Natural killer cell (primary cell): ENCODE measurements at regions not wholly inside any gene's neighbourhood (a gene's known extent, or its start where the extent isn't known, plus 50 kb on each side); places are given as distances from the start of the nearest gene placed in this dataset.

Source experiments
- ATAC-seq, 3 donors: fragments of 150-1000 bp in 2 of 3; fragments of 200-7000 bp in 1 of 3; cut with Tn5 transposase; 1 replicate in 1 of 3; 2 replicates in 2 of 3; pipeline ENCODE4 v1.10.0; 2021; ENCODE audit warnings: mild to moderate bottlenecking in 2 of 3, moderate library complexity in 2 of 3
- DNase-seq, 2 donors: peaks; one replicate each; pipeline versions ENCODE4 v3.0.0 to v3.0.0-alpha.2; 2013 to 2021; ENCODE audit warnings: mixed read lengths in 1 of 2
- H3K27ac ChIP-seq: one replicate; pipeline ENCODE4 v1.5.1; 2013; ENCODE audit warnings: mild to moderate bottlenecking, low read length
- H3K27me3 ChIP-seq: one replicate; pipeline ENCODE4 v1.6.1; 2013; ENCODE audit warnings: low read length; ENCODE audit not compliant: control insufficient read depth, insufficient read depth
- H3K36me3 ChIP-seq: one replicate; pipeline ENCODE4 v1.6.1; 2013; ENCODE audit warnings: low read length; ENCODE audit not compliant: control insufficient read depth, insufficient read depth
- H3K4me1 ChIP-seq: one replicate; pipeline ENCODE4 v1.6.1; 2013; ENCODE audit warnings: low read length; ENCODE audit not compliant: control insufficient read depth, insufficient read depth
- H3K4me3 ChIP-seq: one replicate; pipeline ENCODE4 v1.5.1; 2013; ENCODE audit warnings: low read length
- H3K9me3 ChIP-seq: one replicate; pipeline ENCODE4 v1.6.1; 2013; ENCODE audit warnings: low read length; ENCODE audit not compliant: control insufficient read depth, insufficient read depth
- H3K27ac Mint-ChIP-seq, 2 donors: one replicate each; pipeline ENCODE4 v1.8.0; 2022; ENCODE audit warnings: mild to moderate bottlenecking in 2 of 2, mixed read lengths in 2 of 2, moderate library complexity in 1 of 2
- H3K27me3 Mint-ChIP-seq, 2 donors: one replicate each; pipeline ENCODE4 v1.8.0; 2022; ENCODE audit warnings: low read depth in 2 of 2, mixed read lengths in 2 of 2
- H3K36me3 Mint-ChIP-seq: one replicate; pipeline ENCODE4 v1.8.0; 2022; ENCODE audit warnings: mixed read lengths
- H3K4me1 Mint-ChIP-seq, 2 donors: one replicate each; pipeline ENCODE4 v1.8.0; 2022; ENCODE audit warnings: mixed read lengths in 2 of 2
- H3K4me3 Mint-ChIP-seq: one replicate; pipeline ENCODE4 v1.8.0; 2022; ENCODE audit warnings: mild to moderate bottlenecking, moderate library complexity, mixed read lengths
- H3K9me3 Mint-ChIP-seq, 2 donors: one replicate each; pipeline ENCODE4 v1.8.0; 2022; ENCODE audit warnings: mixed read lengths in 2 of 2
- CTCF ChIP-seq: fragments of 200-600 bp; IDR thresholded peaks from one replicate; pipeline ENCODE4 v1.8.0; 2022; ENCODE audit warnings: antibody characterized with exemption
- WGBS: methylation state at CpG from one replicate; pipeline ENCODE4 v1.1.7; 2013; ENCODE audit warnings: missing lambda C conversion rate; ENCODE audit not compliant: insufficient coverage; 5-methylcytosine and 5-hydroxymethylcytosine counted together
- intact Hi-C: fragments of 100-400 bp; cut with micrococcal nuclease; formaldehyde crosslinking; loops from one replicate; pipeline ENCODE4 v1.14.2; 2022

- intact Hi-C loops = no loop called here
- no peak overlapping the region for H3K4me3 ChIP-seq
- H3K27me3 Mint-ChIP-seq = no peaks in the 10 kb centered on the region
- no peaks in the 10 kb centered on the region for H3K36me3 Mint-ChIP-seq
- no peak overlapping the region for H3K4me3 Mint-ChIP-seq
- TF ChIP-seq CTCF = no peak
- H3K27ac Mint-ChIP-seq = no peak overlapping the region
- peaks cover 0 to 3% of the 10 kb centered on the region in 2 donors for H3K9me3 Mint-ChIP-seq
- H3K36me3 ChIP-seq = no peaks in the 10 kb centered on the region
- no peak overlapping the region for H3K27ac ChIP-seq
- WGBS = 4% methylated on average over 4 of the region's 4 CpGs
- H3K9me3 ChIP-seq = no peaks in the 10 kb centered on the region
- H3K4me1 ChIP-seq = no peaks in the 10 kb centered on the region
- no peaks in the 10 kb centered on the region for H3K4me1 Mint-ChIP-seq
- ATAC-seq (peak in 1 of 3 donors; percentile 53), DNase-seq (peak in 1 of 2 donors; percentile 13)
- no peaks in the 10 kb centered on the region for H3K27me3 ChIP-seq
Measured at GRCh38 chr6:133707456-133707855, 181.5 kb upstream of the TCF21 start.

GRCh38 chr6:133710826-133711225 is 178.1 kb upstream of the TCF21 start:
- no peaks in the 10 kb centered on the region for H3K4me1 ChIP-seq
- Mint-ChIP-seq H3K9me3 (peaks cover 0 to 2% of the 10 kb centered on the region in 2 donors), H3K4me1 (peaks cover 0 to 4% of the 10 kb centered on the region in 2 donors), H3K27me3 (no peaks in the 10 kb centered on the region), H3K27ac (no peak overlapping the region), H3K36me3 (no peaks in the 10 kb centered on the region), H3K4me3 (no peak overlapping the region)
- no peaks in the 10 kb centered on the region for H3K27me3 ChIP-seq
- H3K36me3 ChIP-seq = no peaks in the 10 kb centered on the region
- H3K4me3 ChIP-seq = no peak overlapping the region
- H3K27ac ChIP-seq = no peak overlapping the region
- DNase-seq (no peak), ATAC-seq (no peak)
- TF ChIP-seq CTCF = no peak
- H3K9me3 ChIP-seq = no peaks in the 10 kb centered on the region
- intact Hi-C loops = no loop called here

GRCh38 chr6:133715270-133715669 is 173.6 kb upstream of the TCF21 start:
- Histone ChIP-seq H3K9me3 (no peaks in the 10 kb centered on the region), H3K4me1 (no peaks in the 10 kb centered on the region), H3K4me3 (no peak overlapping the region), H3K36me3 (no peaks in the 10 kb centered on the region), H3K27me3 (no peaks in the 10 kb centered on the region), H3K27ac (no peak overlapping the region)
- Mint-ChIP-seq H3K27me3 (no peaks in the 10 kb centered on the region), H3K36me3 (no peaks in the 10 kb centered on the region), H3K27ac (no peak overlapping the region), H3K4me1 (peaks cover 0 to 4% of the 10 kb centered on the region in 2 donors), H3K9me3 (peaks cover 0 to 2% of the 10 kb centered on the region in 2 donors), H3K4me3 (no peak overlapping the region)
- 7% methylated on average over 2 of the region's 3 CpGs for WGBS
- TF ChIP-seq CTCF = no peak
- ATAC-seq (no peak), DNase-seq (no peak)
- intact Hi-C loops = no loop called here

DNA sequence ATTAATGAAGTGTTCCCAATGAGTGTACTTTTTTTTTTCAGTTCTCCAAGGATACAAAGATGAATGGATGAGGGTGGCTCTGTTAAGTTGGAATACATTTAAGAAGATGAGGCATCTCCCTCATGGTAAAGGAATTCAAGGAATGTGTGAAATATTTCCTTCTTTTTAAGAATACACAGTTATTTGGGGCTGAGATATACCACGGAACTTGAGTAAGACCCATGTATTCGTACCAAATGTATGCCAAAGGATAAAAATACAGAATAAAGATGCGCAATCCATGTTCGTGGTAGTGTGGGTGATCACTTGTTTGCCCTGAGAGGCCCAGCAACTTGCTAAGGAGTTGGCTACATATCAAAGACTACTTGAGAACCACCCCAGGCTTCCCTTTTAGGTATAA is 164.2 kb upstream of the TCF21 start:
- no peak overlapping the region for H3K4me3 ChIP-seq
- DNase-seq = no peak
- H3K36me3 Mint-ChIP-seq = peaks cover 6% of the 10 kb centered on the region
- peaks cover 2 to 6% of the 10 kb centered on the region in 2 donors for H3K9me3 Mint-ChIP-seq
- H3K4me1 Mint-ChIP-seq = no peaks in the 10 kb centered on the region
- no peaks in the 10 kb centered on the region for H3K36me3 ChIP-seq
- H3K27ac Mint-ChIP-seq = no peak overlapping the region
- peaks cover 3% of the 10 kb centered on the region for H3K9me3 ChIP-seq
- TF ChIP-seq CTCF = no peak
- H3K27me3 Mint-ChIP-seq = no peaks in the 10 kb centered on the region
- ATAC-seq = no peak
- intact Hi-C loops = no loop called here
- 96% methylated on average over 4 of the region's 4 CpGs for WGBS
- no peaks in the 10 kb centered on the region for H3K27me3 ChIP-seq
- H3K27ac ChIP-seq = no peak overlapping the region
- no peaks in the 10 kb centered on the region for H3K4me1 ChIP-seq
- no peak overlapping the region for H3K4me3 Mint-ChIP-seq
